Vagina (tissue), 2 donors: ENCODE measurements at regions not wholly inside any gene's neighbourhood (a gene's known extent, or its start where the extent isn't known, plus 50 kb on each side); places are given as distances from the start of the nearest gene placed in this dataset.

Experiments
- DNase-seq, 2 donors: peaks; one replicate each; pipeline ENCODE4 v3.0.0-alpha.2; 2017; ENCODE audit errors: extremely low spot score in 2 of 2
- H3K27ac ChIP-seq: fragments of 200-600 bp; sonication (generic); one replicate; pipeline ENCODE4 v1.5.1; 2019
- H3K27me3 ChIP-seq: fragments of 200-600 bp; sonication (generic); one replicate; pipeline ENCODE4 v1.5.1; 2019
- H3K36me3 ChIP-seq, 2 donors: fragments of 200-600 bp; sonication (generic); one replicate each; pipeline ENCODE4 v1.5.1; 2017 to 2019
- H3K4me1 ChIP-seq: fragments of 200-600 bp; sonication (generic); one replicate; pipeline ENCODE4 v1.5.1; 2019
- H3K4me3 ChIP-seq, 2 donors: fragments of 200-600 bp; sonication (generic); 1 replicate in 1 of 2; 2 replicates in 1 of 2; pipeline ENCODE4 v1.5.1; 2016 to 2019
- H3K9me3 ChIP-seq: fragments of 200-600 bp; sonication (generic); one replicate; pipeline ENCODE4 v1.5.1; 2019
- CTCF ChIP-seq, 3 experiments: fragments of 450-650 bp in 2 of 3; fragments of 200-600 bp in 1 of 3; sonication (generic) in 1 of 3; IDR thresholded peaks; one replicate each; pipeline ENCODE4 v1.5.1; 2017 to 2019; ENCODE audit warnings: antibody characterized with exemption in 3 of 3, mild to moderate bottlenecking in 2 of 3, moderate library complexity in 2 of 3
- POLR2A ChIP-seq, 2 donors: fragments of 450-650 bp; IDR thresholded peaks; one replicate each; pipeline ENCODE4 v1.6.1; 2017; ENCODE audit warnings: antibody characterized with exemption in 2 of 2, mild to moderate bottlenecking in 2 of 2, moderate library complexity in 2 of 2
- POLR2AphosphoS5 ChIP-seq, 2 donors: sonication (generic); formaldehyde crosslinking; IDR thresholded peaks; one replicate each; pipeline ENCODE4 v1.9.0; 2017; ENCODE audit warnings: antibody characterized with exemption in 2 of 2, mild to moderate bottlenecking in 2 of 2, low read depth in 1 of 2; ENCODE audit not compliant: insufficient read depth in 1 of 2
- intact Hi-C: fragments of 100-400 bp; cut with DNase I; formaldehyde crosslinking; loops from one replicate; pipeline ENCODE4 v1.15.1; 2023

- H3K9me3 ChIP-seq: no peaks in the 10 kb centered on the region
- no peaks in the 10 kb centered on the region for H3K36me3 ChIP-seq
- no peaks in the 10 kb centered on the region for H3K27me3 ChIP-seq
- no peak overlapping the region for H3K4me3 ChIP-seq
- intact Hi-C loops: loop anchor here (5.0 kb wide), 1 partner anchor 489 kb away; no protein-coding TSS in a partner anchor
- DNase-seq: peak; percentile 34 to 87
- H3K4me1 ChIP-seq: no peaks in the 10 kb centered on the region
- no peak overlapping the region for H3K27ac ChIP-seq
- TF ChIP-seq POLR2AphosphoS5 (IDR thresholded peaks at IDR 0.05; ENCODE audit: insufficient read depth in 1 of 2, low read depth in 1 of 2) (no peak), CTCF (IDR thresholded peaks at IDR 0.05) (no peak), POLR2A (IDR thresholded peaks at IDR 0.05) (no peak)
Observed at GRCh38 chr1:22323141-22323845, 128.4 kb upstream of the ZBTB40 start.

- peak in 1 of 2 donors; percentile 22 for DNase-seq
Observed at GRCh38 chr1:22323846-22324504, 127.7 kb upstream of the ZBTB40 start.

GRCh38 chr1:22325531-22326371 lies 125.9 kb upstream of the ZBTB40 start:
- Histone ChIP-seq H3K27me3 (no peaks in the 10 kb centered on the region), H3K4me1 (no peaks in the 10 kb centered on the region), H3K27ac (no peak overlapping the region), H3K4me3 (no peak overlapping the region), H3K9me3 (no peaks in the 10 kb centered on the region), H3K36me3 (no peaks in the 10 kb centered on the region)
- DNase-seq: peak; percentile 58 to 95
- intact Hi-C loops: no loop called here
- no peak for TF ChIP-seq CTCF (IDR thresholded peaks at IDR 0.05)
- TF ChIP-seq POLR2AphosphoS5 (IDR thresholded peaks at IDR 0.05; ENCODE audit: insufficient read depth in 1 of 2, low read depth in 1 of 2): no peak
- no peak for TF ChIP-seq POLR2A (IDR thresholded peaks at IDR 0.05)

More at GRCh38 chr1:22323846-22324504, 127.7 kb upstream of the ZBTB40 start:
- TF ChIP-seq CTCF (IDR thresholded peaks at IDR 0.05): no peak
- no peak for TF ChIP-seq POLR2A (IDR thresholded peaks at IDR 0.05)
- TF ChIP-seq POLR2AphosphoS5 (IDR thresholded peaks at IDR 0.05; ENCODE audit: insufficient read depth in 1 of 2, low read depth in 1 of 2): no peak
- no peaks in the 10 kb centered on the region for H3K36me3 ChIP-seq
- H3K27ac ChIP-seq: no peak overlapping the region
- intact Hi-C loops: loop anchor here (5.0 kb wide), 1 partner anchor 488 kb away; no protein-coding TSS in a partner anchor
- H3K4me1 ChIP-seq: no peaks in the 10 kb centered on the region
- no peaks in the 10 kb centered on the region for H3K9me3 ChIP-seq
- H3K27me3 ChIP-seq: no peaks in the 10 kb centered on the region
- no peak overlapping the region for H3K4me3 ChIP-seq

- Histone ChIP-seq H3K27me3 (no peaks in the 10 kb centered on the region), H3K4me1 (no peaks in the 10 kb centered on the region), H3K27ac (no peak overlapping the region), H3K9me3 (no peaks in the 10 kb centered on the region), H3K4me3 (no peak overlapping the region), H3K36me3 (no peaks in the 10 kb centered on the region)
- intact Hi-C loops: no loop called here
- peak; percentile 56 to 72 for DNase-seq
- TF ChIP-seq CTCF (IDR thresholded peaks at IDR 0.05) (no peak), POLR2AphosphoS5 (IDR thresholded peaks at IDR 0.05; ENCODE audit: insufficient read depth in 1 of 2, low read depth in 1 of 2) (no peak), POLR2A (IDR thresholded peaks at IDR 0.05) (no peak)
Observed at GRCh38 chr1:22326372-22326915, 125.2 kb upstream of the ZBTB40 start.
